ENCODE measurements at regions not wholly inside any gene's neighbourhood (a gene's known extent, or its start where the extent isn't known, plus 50 kb on each side); places are given as distances from the start of the nearest gene placed in this dataset.

- no peak for TF ChIP-seq CREB5 (CRISPR knock-in tag; IDR thresholded peaks at IDR 0.05; ENCODE audit: low read depth)
Measured at GRCh38 chr17:6195123-6195522, 124.9 kb downstream of the WSCD1 start (continued).

- TF ChIP-seq PATZ1 (CRISPR knock-in tag; IDR thresholded peaks at IDR 0.05; ENCODE audit: borderline replicate concordance) (no peak), PPARA (CRISPR knock-in tag; IDR thresholded peaks at IDR 0.05; ENCODE audit: borderline replicate concordance) (no peak), BACH2 (CRISPR knock-in tag; IDR thresholded peaks at IDR 0.05; ENCODE audit: borderline replicate concordance) (no peak), ISL1 (CRISPR knock-in tag; IDR thresholded peaks at IDR 0.05) (no peak), TCF4 (CRISPR knock-in tag; IDR thresholded peaks at IDR 0.05; ENCODE audit: borderline replicate concordance) (no peak), ARNTL (CRISPR knock-in tag; IDR thresholded peaks at IDR 0.05; ENCODE audit: borderline replicate concordance, low read depth) (no peak), ESRRG (CRISPR knock-in tag; IDR thresholded peaks at IDR 0.05) (no peak), OSR1 (CRISPR knock-in tag; IDR thresholded peaks at IDR 0.05) (no peak), CREB5 (CRISPR knock-in tag; IDR thresholded peaks at IDR 0.05; ENCODE audit: low read depth) (no peak), ZFP30 (CRISPR knock-in tag; IDR thresholded peaks at IDR 0.05) (no peak), ZFP3 (CRISPR knock-in tag; IDR thresholded peaks at IDR 0.05) (no peak), ZNF565 (CRISPR knock-in tag; conservative IDR thresholded peaks at IDR 0.05; ENCODE audit: low read depth) (no peak), TOX (CRISPR knock-in tag; IDR thresholded peaks at IDR 0.05; ENCODE audit: borderline replicate concordance) (no peak), ZNF70 (CRISPR knock-in tag; IDR thresholded peaks at IDR 0.05) (no peak), TSHZ2 (CRISPR knock-in tag; IDR thresholded peaks at IDR 0.05) (no peak)
- no peak for ATAC-seq
Measured at GRCh38 chr17:6191405-6192324, 121.5 kb downstream of the WSCD1 start.

- no peak for TF ChIP-seq POU6F1 (CRISPR knock-in tag; IDR thresholded peaks at IDR 0.05; ENCODE audit: borderline replicate concordance, low read depth)
- no peak for TF ChIP-seq ZFP30 (CRISPR knock-in tag; IDR thresholded peaks at IDR 0.05)
- no peak for TF ChIP-seq TSHZ2 (CRISPR knock-in tag; IDR thresholded peaks at IDR 0.05)
- no peak for TF ChIP-seq ZNF8 (CRISPR knock-in tag; IDR thresholded peaks at IDR 0.05)
- no peak for TF ChIP-seq ZNF565 (CRISPR knock-in tag; conservative IDR thresholded peaks at IDR 0.05; ENCODE audit: low read depth)
- no peak for TF ChIP-seq BACH2 (CRISPR knock-in tag; IDR thresholded peaks at IDR 0.05; ENCODE audit: borderline replicate concordance)
- no peak for TF ChIP-seq TCF4 (CRISPR knock-in tag; IDR thresholded peaks at IDR 0.05; ENCODE audit: borderline replicate concordance)
- no peak for ATAC-seq
Measured at GRCh38 chr17:6187836-6188235, 117.7 kb downstream of the WSCD1 start.

Measured in SK-N-SH treated with all-trans-retinoic acid at 6 μM for 48 hours (cell line).